Keratinocyte (primary cell): ENCODE measurements at regions not wholly inside any gene's neighbourhood (a gene's known extent, or its start where the extent isn't known, plus 50 kb on each side); places are given as distances from the start of the nearest gene placed in this dataset.

Experiments
- DNase-seq: peaks from one replicate; pipeline ENCODE4 v3.0.0-alpha.2; 2011; ENCODE audit warnings: low read depth, missing footprints, low spot score
- FAIRE-seq: peaks from 2 replicates; lab custom pipeline; 2011; peaks lifted over from hg19 to GRCh38; lab: Jason Lieb, UNC
- H2AFZ ChIP-seq: 2 replicates; pipeline ENCODE4 v1.6.0; 2012; ENCODE audit warnings: low read length, control low read depth, inconsistent platforms; ENCODE audit not compliant: control insufficient read depth
- H3K27ac ChIP-seq: 2 replicates; pipeline ENCODE4 v1.5.1; 2011; ENCODE audit warnings: low read length; ENCODE audit not compliant: control insufficient read depth, insufficient read depth
- H3K27me3 ChIP-seq: 3 replicates; pipeline ENCODE4 v1.6.0; 2011; ENCODE audit warnings: low read length; ENCODE audit not compliant: control insufficient read depth, insufficient read depth; ENCODE audit errors: extremely low read depth
- H3K36me3 ChIP-seq, 2 experiments: 2 replicates in 1 of 2; 3 replicates in 1 of 2; pipeline ENCODE4 v1.5.1; 2011; ENCODE audit warnings: low read length in 2 of 2, mild to moderate bottlenecking in 1 of 2; ENCODE audit not compliant: control insufficient read depth in 2 of 2, insufficient read depth in 2 of 2; ENCODE audit errors: extremely low read depth in 1 of 2
- H3K4me1 ChIP-seq: 3 replicates; pipeline ENCODE4 v1.5.1; 2011; ENCODE audit warnings: low read length; ENCODE audit not compliant: control insufficient read depth, insufficient read depth; ENCODE audit errors: extremely low read depth
- H3K4me2 ChIP-seq: 3 replicates; pipeline ENCODE4 v1.6.0; 2011; ENCODE audit warnings: low read depth, low read length; ENCODE audit not compliant: control insufficient read depth, insufficient read depth; ENCODE audit errors: extremely low read depth
- H3K4me3 ChIP-seq, 3 experiments: fragments of 200-600 bp in 1 of 3; sonication (generic) in 1 of 3; 2 replicates in 2 of 3; 3 replicates in 1 of 3; pipeline ENCODE4 v1.5.1; 2011 to 2016; ENCODE audit warnings: low read length in 3 of 3, mild to moderate bottlenecking in 3 of 3, control low read depth in 2 of 3, inconsistent platforms in 1 of 3, low read depth in 1 of 3, mixed read lengths in 1 of 3, mixed run types in 1 of 3, moderate library complexity in 1 of 3; ENCODE audit not compliant: control insufficient read depth in 2 of 3, insufficient read depth in 2 of 3; ENCODE audit errors: extremely low read depth in 1 of 3
- H3K79me2 ChIP-seq: 2 replicates; pipeline ENCODE4 v1.6.0; 2012; ENCODE audit warnings: low read length; ENCODE audit not compliant: control insufficient read depth, insufficient read depth
- H3K9ac ChIP-seq: 3 replicates; pipeline ENCODE4 v1.6.0; 2011; ENCODE audit warnings: low read length; ENCODE audit not compliant: control insufficient read depth, insufficient read depth; ENCODE audit errors: extremely low read depth
- H3K9me1 ChIP-seq: 3 replicates; pipeline ENCODE4 v1.6.0; 2011; ENCODE audit warnings: low read length; ENCODE audit not compliant: control insufficient read depth, insufficient read depth; ENCODE audit errors: extremely low read depth
- H3K9me3 ChIP-seq: 2 replicates; pipeline ENCODE4 v1.5.1; 2012; ENCODE audit warnings: low read depth, low read length; ENCODE audit not compliant: control insufficient read depth
- H4K20me1 ChIP-seq: 3 replicates; pipeline ENCODE4 v1.6.0; 2011; ENCODE audit warnings: low read length; ENCODE audit not compliant: control insufficient read depth, insufficient read depth; ENCODE audit errors: extremely low read depth
- EZH2 ChIP-seq: IDR thresholded peaks from one replicate; pipeline ENCODE4 v1.6.1; 2012; ENCODE audit warnings: inconsistent platforms, mild to moderate bottlenecking, low read length, moderate library complexity
- dilution Hi-C: fragments of 300-500 bp; cut with MboI; formaldehyde crosslinking; loops from one replicate; pipeline ENCODE4 v1.7.0; 2020; ENCODE audit warnings: low sequenced_read_pairs; ENCODE audit not compliant: extremely low pct_ligation_motif_present
- TF ChIP-seq, protein P1 (sequence below), 3 experiments: IDR thresholded peaks in 1 of 3; conservative IDR thresholded peaks in 1 of 3; optimal IDR thresholded peaks in 1 of 3; 2 replicates in 2 of 3; 3 replicates in 1 of 3; pipeline versions ENCODE3 to v1.5.1; 2011; ENCODE audit warnings: low read length in 3 of 3, mild to moderate bottlenecking in 3 of 3, moderate library complexity in 2 of 3, control low read depth in 1 of 3, inconsistent platforms in 1 of 3; ENCODE audit not compliant: insufficient read depth in 2 of 3; ENCODE audit errors: extremely low read depth in 1 of 3

- dilution Hi-C loops, result no loop called here
- no peak for DNase-seq
- no peak overlapping the region for H3K4me3 ChIP-seq
- no peak overlapping the region for H2AFZ ChIP-seq
- H3K36me3 ChIP-seq, result no peaks in the 10 kb centered on the region
- no peak overlapping the region for H3K27ac ChIP-seq
- no peak for FAIRE-seq
- no peaks in the 10 kb centered on the region for H3K9me3 ChIP-seq
- no peaks in the 10 kb centered on the region for H3K79me2 ChIP-seq
- no peaks in the 10 kb centered on the region for H3K27me3 ChIP-seq
- no peak for TF ChIP-seq EZH2
- TF ChIP-seq, protein P1, sequence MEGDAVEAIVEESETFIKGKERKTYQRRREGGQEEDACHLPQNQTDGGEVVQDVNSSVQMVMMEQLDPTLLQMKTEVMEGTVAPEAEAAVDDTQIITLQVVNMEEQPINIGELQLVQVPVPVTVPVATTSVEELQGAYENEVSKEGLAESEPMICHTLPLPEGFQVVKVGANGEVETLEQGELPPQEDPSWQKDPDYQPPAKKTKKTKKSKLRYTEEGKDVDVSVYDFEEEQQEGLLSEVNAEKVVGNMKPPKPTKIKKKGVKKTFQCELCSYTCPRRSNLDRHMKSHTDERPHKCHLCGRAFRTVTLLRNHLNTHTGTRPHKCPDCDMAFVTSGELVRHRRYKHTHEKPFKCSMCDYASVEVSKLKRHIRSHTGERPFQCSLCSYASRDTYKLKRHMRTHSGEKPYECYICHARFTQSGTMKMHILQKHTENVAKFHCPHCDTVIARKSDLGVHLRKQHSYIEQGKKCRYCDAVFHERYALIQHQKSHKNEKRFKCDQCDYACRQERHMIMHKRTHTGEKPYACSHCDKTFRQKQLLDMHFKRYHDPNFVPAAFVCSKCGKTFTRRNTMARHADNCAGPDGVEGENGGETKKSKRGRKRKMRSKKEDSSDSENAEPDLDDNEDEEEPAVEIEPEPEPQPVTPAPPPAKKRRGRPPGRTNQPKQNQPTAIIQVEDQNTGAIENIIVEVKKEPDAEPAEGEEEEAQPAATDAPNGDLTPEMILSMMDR (optimal IDR thresholded peaks at IDR 0.05 in 1 of 3, IDR thresholded peaks at IDR 0.05 in 1 of 3, conservative IDR thresholded peaks at IDR 0.05 in 1 of 3; ENCODE audit: extremely low read depth in 1 of 3, insufficient read depth in 2 of 3, low read length in 3 of 3), result no peak
- H3K4me2 ChIP-seq, result no peak overlapping the region
- H3K9me1 ChIP-seq, result no peaks in the 10 kb centered on the region
- H3K9ac ChIP-seq, result no peak overlapping the region
- H4K20me1 ChIP-seq, result no peaks in the 10 kb centered on the region
- H3K4me1 ChIP-seq, result no peaks in the 10 kb centered on the region
Observed at GRCh38 chr4:78720204-78720603, 55.9 kb upstream of the BMP2K start.

DNA sequence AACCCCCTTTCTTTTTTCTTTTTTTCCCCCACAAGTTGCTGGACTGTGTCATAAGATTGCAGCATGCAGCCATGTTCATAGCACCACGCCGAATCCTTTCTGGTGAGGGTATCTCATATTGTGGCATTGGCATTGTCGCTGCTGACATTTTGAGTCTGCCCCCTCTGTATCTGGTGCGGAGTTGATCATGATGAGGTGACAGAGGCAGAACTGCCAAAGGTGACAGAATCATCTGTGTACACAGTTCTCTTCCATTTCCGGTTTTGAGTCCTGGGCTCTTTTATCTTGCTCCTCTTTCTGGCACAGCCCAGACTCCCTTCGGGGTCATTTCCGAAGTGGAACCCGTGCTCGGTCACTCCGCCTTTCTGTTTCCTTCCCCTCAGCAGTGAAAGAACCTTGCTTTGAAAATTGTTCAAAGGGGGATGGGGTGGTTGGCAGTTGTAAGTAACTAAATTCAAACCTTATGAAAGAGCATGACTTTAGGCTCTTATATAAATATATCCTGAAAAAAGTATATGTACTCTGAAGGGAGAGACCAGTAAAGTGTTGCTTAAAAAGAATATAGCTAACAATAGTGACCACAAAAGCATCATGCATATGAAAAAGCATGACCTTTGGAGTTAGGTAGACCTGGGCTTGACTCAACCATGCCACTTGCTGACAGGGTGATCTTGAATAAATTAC lies 55.0 kb upstream of the BMP2K start:
- FAIRE-seq, result no peak
- TF ChIP-seq, protein P1 (optimal IDR thresholded peaks at IDR 0.05 in 1 of 3, IDR thresholded peaks at IDR 0.05 in 1 of 3, conservative IDR thresholded peaks at IDR 0.05 in 1 of 3; ENCODE audit: extremely low read depth in 1 of 3, insufficient read depth in 2 of 3, low read length in 3 of 3), result no peak
- no peak for TF ChIP-seq EZH2
- H3K9me3 ChIP-seq, result no peaks in the 10 kb centered on the region
- H3K79me2 ChIP-seq, result no peaks in the 10 kb centered on the region
- H3K4me2 ChIP-seq, result no peak overlapping the region
- H3K9ac ChIP-seq, result no peak overlapping the region
- H3K9me1 ChIP-seq, result no peaks in the 10 kb centered on the region
- dilution Hi-C loops, result no loop called here
- no peaks in the 10 kb centered on the region for H4K20me1 ChIP-seq
- no peak overlapping the region for H3K4me3 ChIP-seq
- H3K27ac ChIP-seq, result no peak overlapping the region
- no peaks in the 10 kb centered on the region for H3K36me3 ChIP-seq
- no peaks in the 10 kb centered on the region for H3K4me1 ChIP-seq
- H3K27me3 ChIP-seq, result no peaks in the 10 kb centered on the region
- H2AFZ ChIP-seq, result no peak overlapping the region
- DNase-seq, result no peak
